Ovary (tissue), 7 donors: ENCODE measurements at regions not wholly inside any gene's neighbourhood (a gene's known extent, or its start where the extent isn't known, plus 50 kb on each side); places are given as distances from the start of the nearest gene placed in this dataset.

ENCODE experiments used
- DNase-seq, 5 donors: peaks; one replicate each; pipeline ENCODE4 v3.0.0-alpha.2; 2019 to 2020
- H3K27ac ChIP-seq, 2 donors: fragments of 200-600 bp; one replicate each; pipeline versions ENCODE4 v1.5.1 to v1.8.0; 2019 to 2022
- H3K27me3 ChIP-seq: fragments of 200-600 bp; one replicate; pipeline ENCODE4 v1.8.0; 2022
- H3K36me3 ChIP-seq: fragments of 200-600 bp; sonication (generic); one replicate; pipeline ENCODE4 v1.5.1; 2019
- H3K4me1 ChIP-seq: one replicate; pipeline ENCODE4 v1.8.1; 2013; ENCODE audit warnings: mild to moderate bottlenecking, moderate library complexity; ENCODE audit not compliant: insufficient read depth
- H3K4me3 ChIP-seq: fragments of 200-600 bp; sonication (generic); one replicate; pipeline ENCODE4 v1.5.1; 2017
- H3K9me3 ChIP-seq, 2 donors: fragments of 200-600 bp in 1 of 2; sonication (generic) in 1 of 2; one replicate each; pipeline versions ENCODE4 v1.5.1 to v1.8.1; 2013 to 2019; ENCODE audit warnings: mild to moderate bottlenecking in 1 of 2, moderate library complexity in 1 of 2
- EP300 ChIP-seq: sonication (generic); formaldehyde crosslinking; IDR thresholded peaks from one replicate; pipeline ENCODE4 v1.6.1; 2017; ENCODE audit warnings: antibody characterized with exemption
- POLR2A ChIP-seq: fragments of 450-650 bp; IDR thresholded peaks from one replicate; pipeline ENCODE4 v1.6.1; 2017; ENCODE audit warnings: antibody characterized with exemption, mild to moderate bottlenecking, moderate library complexity
- WGBS, 3 donors: extraction: QIAGEN DNeasy Blood & Tissue Kit in 1 of 3; methylation state at CpG; one replicate each; pipeline versions ENCODE4 v1.1.5 to v1.1.7; 2013 to 2017; 5-methylcytosine and 5-hydroxymethylcytosine counted together
- intact Hi-C, 4 donors: fragments of 100-400 bp; cut with DNase I; formaldehyde crosslinking; loops; one replicate each; pipeline versions ENCODE4 v1.11.0 to v1.15.1; 2022 to 2023
- TF ChIP-seq, protein P1 (sequence below), 3 donors: fragments of 450-650 bp in 2 of 3; fragments of 200-600 bp in 1 of 3; IDR thresholded peaks; one replicate each; pipeline versions ENCODE4 v1.5.1 to v1.8.0; 2016 to 2022; ENCODE audit warnings: antibody characterized with exemption in 3 of 3, mild to moderate bottlenecking in 1 of 3
- donor health status: DM: no; HTN: no; CAD: no; lungs with moderate emphysema.
- donor health status: DM: no; HTN: no; CAD: no.
- donor health status: Bipolar disorder and iron deficiency.
- donor health status: DM: no; HTN: no; CAD: no.
- donor health status: DM: yes; HTN: yes; CAD: no.

DNA sequence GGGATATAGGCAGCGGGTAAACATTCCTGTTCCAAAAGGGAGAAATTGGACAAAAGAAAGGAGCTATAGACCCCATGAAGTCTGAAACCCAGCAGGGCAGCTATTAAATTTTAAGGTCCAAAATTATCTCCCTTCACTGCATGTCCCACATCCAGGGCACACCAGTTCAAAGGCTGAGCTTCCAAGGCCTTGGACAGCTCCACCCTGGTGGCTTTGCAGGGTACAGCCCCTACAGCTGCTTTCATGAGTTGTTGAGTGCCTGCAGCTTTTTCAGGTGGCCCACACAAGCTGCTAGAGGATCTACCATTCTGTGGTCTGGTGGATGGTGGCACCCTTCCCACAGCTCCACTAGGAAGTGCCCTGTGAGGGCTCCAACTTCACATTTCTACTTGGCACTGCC is 662.5 kb upstream of the PKN2 start:
- DNase-seq, result no peak
- intact Hi-C loops, result no loop called here
- H3K4me1 ChIP-seq, result no peaks in the 10 kb centered on the region
- H3K36me3 ChIP-seq, result no peaks in the 10 kb centered on the region
- H3K4me3 ChIP-seq, result no peak overlapping the region
- TF ChIP-seq EP300 (no peak), POLR2A (no peak)
- TF ChIP-seq, protein P1, sequence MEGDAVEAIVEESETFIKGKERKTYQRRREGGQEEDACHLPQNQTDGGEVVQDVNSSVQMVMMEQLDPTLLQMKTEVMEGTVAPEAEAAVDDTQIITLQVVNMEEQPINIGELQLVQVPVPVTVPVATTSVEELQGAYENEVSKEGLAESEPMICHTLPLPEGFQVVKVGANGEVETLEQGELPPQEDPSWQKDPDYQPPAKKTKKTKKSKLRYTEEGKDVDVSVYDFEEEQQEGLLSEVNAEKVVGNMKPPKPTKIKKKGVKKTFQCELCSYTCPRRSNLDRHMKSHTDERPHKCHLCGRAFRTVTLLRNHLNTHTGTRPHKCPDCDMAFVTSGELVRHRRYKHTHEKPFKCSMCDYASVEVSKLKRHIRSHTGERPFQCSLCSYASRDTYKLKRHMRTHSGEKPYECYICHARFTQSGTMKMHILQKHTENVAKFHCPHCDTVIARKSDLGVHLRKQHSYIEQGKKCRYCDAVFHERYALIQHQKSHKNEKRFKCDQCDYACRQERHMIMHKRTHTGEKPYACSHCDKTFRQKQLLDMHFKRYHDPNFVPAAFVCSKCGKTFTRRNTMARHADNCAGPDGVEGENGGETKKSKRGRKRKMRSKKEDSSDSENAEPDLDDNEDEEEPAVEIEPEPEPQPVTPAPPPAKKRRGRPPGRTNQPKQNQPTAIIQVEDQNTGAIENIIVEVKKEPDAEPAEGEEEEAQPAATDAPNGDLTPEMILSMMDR (IDR thresholded peaks at IDR 0.05), result no peak
- 0 to 2% (median 0%) methylated on average over 1 of the region's 1 CpG for WGBS, 3 donors
- no peak overlapping the region for H3K27ac ChIP-seq
- no peaks in the 10 kb centered on the region for H3K9me3 ChIP-seq
- H3K27me3 ChIP-seq, result no peaks in the 10 kb centered on the region

GRCh38 chr1:88022516-88022915 is 661.6 kb upstream of the PKN2 start:
- Histone ChIP-seq H3K27ac (no peak overlapping the region), H3K9me3 (no peaks in the 10 kb centered on the region), H3K4me1 (no peaks in the 10 kb centered on the region), H3K4me3 (no peak overlapping the region), H3K27me3 (no peaks in the 10 kb centered on the region), H3K36me3 (no peaks in the 10 kb centered on the region)
- WGBS, 3 donors, result 79 to 89% (median 85%) methylated on average over 4 of the region's 4 CpGs
- DNase-seq, result no peak
- intact Hi-C loops, result no loop called here
- TF ChIP-seq EP300 (no peak), POLR2A (no peak)
- TF ChIP-seq, protein P1 (IDR thresholded peaks at IDR 0.05), result no peak

- TF ChIP-seq, protein P1 (IDR thresholded peaks at IDR 0.05), result no peak
- TF ChIP-seq EP300 (no peak), POLR2A (no peak)
- no peak for DNase-seq
- H3K36me3 ChIP-seq, result no peaks in the 10 kb centered on the region
- intact Hi-C loops, result no loop called here
- H3K9me3 ChIP-seq, result no peaks in the 10 kb centered on the region
- H3K27me3 ChIP-seq, result no peaks in the 10 kb centered on the region
- 78 to 94% (median 87%) methylated on average over 2 of the region's 2 CpGs for WGBS, 3 donors
- H3K4me3 ChIP-seq, result no peak overlapping the region
- H3K4me1 ChIP-seq, result no peaks in the 10 kb centered on the region
- no peak overlapping the region for H3K27ac ChIP-seq
Measured at GRCh38 chr1:88029142-88029541, 654.9 kb upstream of the PKN2 start.

DNA sequence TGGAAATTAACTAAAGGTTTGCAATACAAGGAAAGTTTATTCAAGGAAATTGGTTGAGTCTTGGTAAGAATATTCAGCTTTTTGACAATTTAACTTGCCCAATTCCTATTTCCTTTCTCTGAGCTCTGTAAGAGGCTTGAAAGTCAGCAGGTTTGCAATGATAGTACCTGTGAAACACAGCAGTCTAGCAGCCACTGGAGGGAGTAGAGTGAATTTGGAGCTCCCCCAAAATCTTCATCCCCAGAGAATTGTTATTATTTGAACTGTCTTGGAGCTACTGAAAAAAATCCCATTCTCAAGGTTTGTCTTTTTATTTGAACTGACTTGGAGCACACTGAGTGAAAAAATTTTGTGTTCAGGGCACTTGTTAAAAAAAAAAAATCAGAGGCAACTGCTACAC is 654.2 kb upstream of the PKN2 start:
- no peak for TF ChIP-seq EP300
- TF ChIP-seq, protein P1 (IDR thresholded peaks at IDR 0.05), result no peak
- no peak for TF ChIP-seq POLR2A

GRCh38 chr1:88035578-88035977 is 648.5 kb upstream of the PKN2 start:
- H3K36me3 ChIP-seq, result no peaks in the 10 kb centered on the region
- H3K27me3 ChIP-seq, result no peaks in the 10 kb centered on the region
- TF ChIP-seq, protein P1 (IDR thresholded peaks at IDR 0.05), result no peak
- TF ChIP-seq EP300 (no peak), POLR2A (no peak)
- intact Hi-C loops, result no loop called here
- no peak for DNase-seq
- H3K4me1 ChIP-seq, result no peaks in the 10 kb centered on the region
- no peak overlapping the region for H3K4me3 ChIP-seq
- H3K27ac ChIP-seq, result no peak overlapping the region
- no peaks in the 10 kb centered on the region for H3K9me3 ChIP-seq
- WGBS, 3 donors, result 88 to 91% (median 90%) methylated on average over 8 of the region's 8 CpGs

More for the DNA sequence above, 654.2 kb upstream of the PKN2 start:
- Histone ChIP-seq H3K27me3 (no peaks in the 10 kb centered on the region), H3K9me3 (no peaks in the 10 kb centered on the region), H3K4me3 (no peak overlapping the region), H3K36me3 (no peaks in the 10 kb centered on the region), H3K4me1 (no peaks in the 10 kb centered on the region), H3K27ac (no peak overlapping the region)
- intact Hi-C loops, result no loop called here
- no peak for DNase-seq
